HG03460 (cell line): ENCODE measurements at regions not wholly inside any gene's neighbourhood (a gene's known extent, or its start where the extent isn't known, plus 50 kb on each side); places are given as distances from the start of the nearest gene placed in this dataset.
"Not testable (repeated sequence)": the region's sequence is repeated elsewhere in the genome, so short reads cannot be mapped to it uniquely, and the experiment has no call there.

Experiments used
- ATAC-seq: cut with Tn5 transposase; IDR thresholded peaks from one replicate; pipeline ENCODE4 v1.9.1; 2021; ENCODE audit not compliant: unreplicated experiment

GRCh38 chr15:99826157-99826780 is 93.0 kb upstream of the LYSMD4 start:
- ATAC-seq: no peak

GRCh38 chr15:99823346-99823745 is 90.1 kb upstream of the LYSMD4 start:
- ATAC-seq: no peak

GRCh38 chr15:99819981-99820718 is 86.9 kb upstream of the LYSMD4 start:
- ATAC-seq: no peak

- ATAC-seq: no peak
Observed at GRCh38 chr15:99818872-99819271, 85.6 kb upstream of the LYSMD4 start.

GRCh38 chr15:99816862-99817261 is 83.6 kb upstream of the LYSMD4 start:
- ATAC-seq: not testable (repeated sequence)

GRCh38 chr15:99810663-99811062 is 77.4 kb upstream of the LYSMD4 start:
- ATAC-seq: not testable (repeated sequence)

GRCh38 chr15:99799854-99800250 is 66.6 kb upstream of the LYSMD4 start:
- not testable (repeated sequence) for ATAC-seq

- not testable (repeated sequence) for ATAC-seq
Observed at GRCh38 chr15:99799182-99799853, 66.1 kb upstream of the LYSMD4 start.

GRCh38 chr15:99796940-99797870 is 64.0 kb upstream of the LYSMD4 start:
- not testable (repeated sequence) for ATAC-seq

GRCh38 chr15:99791881-99792807 is 58.9 kb upstream of the LYSMD4 start:
- ATAC-seq: not testable (repeated sequence)

GRCh38 chr15:99790751-99791150 is 57.5 kb upstream of the LYSMD4 start:
- not testable (repeated sequence) for ATAC-seq

GRCh38 chr15:99788156-99788555 is 54.9 kb upstream of the LYSMD4 start:
- no peak for ATAC-seq

GRCh38 chr15:99784800-99785199 is 51.6 kb upstream of the LYSMD4 start:
- ATAC-seq: not testable (repeated sequence)

GRCh38 chr15:99783918-99784619 is 50.8 kb upstream of the LYSMD4 start:
- not testable (repeated sequence) for ATAC-seq
